Inferior parietal cortex (tissue), 1 donor: ENCODE measurements at regions not wholly inside any gene's neighbourhood (a gene's known extent, or its start where the extent isn't known, plus 50 kb on each side); places are given as distances from the start of the nearest gene placed in this dataset.
"Not testable (repeated sequence)": the region's sequence is repeated elsewhere in the genome, so short reads cannot be mapped to it uniquely, and the experiment has no call there.

Experiments
- DNase-seq: peaks from one replicate; pipeline ENCODE4 v3.0.0-alpha.2; 2016; ENCODE audit errors: extremely low spot score

DNA sequence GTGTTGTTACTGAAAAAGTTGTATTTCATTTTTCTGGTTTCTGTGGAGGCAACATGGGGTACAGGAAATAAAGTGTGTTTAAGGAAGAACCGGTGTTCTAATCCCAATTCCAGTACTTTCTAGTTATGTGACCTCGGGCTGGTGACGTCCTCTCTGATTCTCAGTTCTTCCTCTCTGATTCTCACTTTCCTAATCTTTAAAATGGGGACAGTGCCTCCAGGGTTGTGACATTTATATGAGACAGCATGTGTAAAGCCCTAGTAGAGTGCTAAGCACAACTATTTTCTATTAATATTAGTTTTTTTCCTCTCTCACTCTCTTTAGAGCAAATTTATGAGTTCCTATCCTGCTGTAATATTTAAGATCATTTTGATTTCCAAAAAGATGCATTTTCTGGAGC lies 50.9 kb upstream of the PTPDC1 start:
- DNase-seq, result no peak

DNA sequence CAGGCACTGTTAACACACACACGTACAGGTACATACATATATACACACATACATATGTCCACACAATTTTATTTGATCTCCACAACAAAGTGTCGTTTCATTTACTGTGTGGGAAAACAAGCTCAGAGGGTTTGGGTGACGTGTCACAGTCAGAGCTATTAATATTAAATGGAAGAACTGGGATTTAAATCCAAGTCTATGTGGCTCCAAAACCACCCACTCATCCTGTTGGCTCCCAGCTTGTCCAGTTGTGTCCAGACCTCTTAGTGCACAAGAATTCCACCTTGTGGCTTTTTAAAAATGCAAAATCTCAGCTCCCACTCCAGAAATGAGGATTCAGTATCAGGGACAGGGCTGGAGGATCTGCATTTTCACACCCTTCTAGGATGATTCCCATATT lies 52.3 kb upstream of the PTPDC1 start:
- DNase-seq, result no peak

DNA sequence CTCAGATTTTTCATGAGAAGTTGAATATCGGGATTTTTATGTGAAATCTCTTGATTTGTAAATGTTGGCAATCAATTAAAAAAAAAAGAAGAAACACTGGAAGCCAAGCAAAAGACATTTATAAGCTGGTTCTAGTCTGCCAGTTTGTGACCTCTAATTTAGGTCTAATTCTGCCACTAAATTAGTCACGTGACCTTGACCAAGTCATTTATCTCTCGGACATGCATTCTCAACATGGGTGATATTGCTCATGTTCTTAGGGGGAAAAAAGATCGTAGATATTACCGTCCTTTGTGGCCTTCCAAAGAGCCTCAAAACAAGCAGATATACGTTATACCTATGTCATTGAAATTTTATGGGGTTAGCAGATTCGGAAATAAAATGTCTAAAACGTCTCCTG lies 52.9 kb upstream of the PTPDC1 start:
- no peak for DNase-seq

DNA sequence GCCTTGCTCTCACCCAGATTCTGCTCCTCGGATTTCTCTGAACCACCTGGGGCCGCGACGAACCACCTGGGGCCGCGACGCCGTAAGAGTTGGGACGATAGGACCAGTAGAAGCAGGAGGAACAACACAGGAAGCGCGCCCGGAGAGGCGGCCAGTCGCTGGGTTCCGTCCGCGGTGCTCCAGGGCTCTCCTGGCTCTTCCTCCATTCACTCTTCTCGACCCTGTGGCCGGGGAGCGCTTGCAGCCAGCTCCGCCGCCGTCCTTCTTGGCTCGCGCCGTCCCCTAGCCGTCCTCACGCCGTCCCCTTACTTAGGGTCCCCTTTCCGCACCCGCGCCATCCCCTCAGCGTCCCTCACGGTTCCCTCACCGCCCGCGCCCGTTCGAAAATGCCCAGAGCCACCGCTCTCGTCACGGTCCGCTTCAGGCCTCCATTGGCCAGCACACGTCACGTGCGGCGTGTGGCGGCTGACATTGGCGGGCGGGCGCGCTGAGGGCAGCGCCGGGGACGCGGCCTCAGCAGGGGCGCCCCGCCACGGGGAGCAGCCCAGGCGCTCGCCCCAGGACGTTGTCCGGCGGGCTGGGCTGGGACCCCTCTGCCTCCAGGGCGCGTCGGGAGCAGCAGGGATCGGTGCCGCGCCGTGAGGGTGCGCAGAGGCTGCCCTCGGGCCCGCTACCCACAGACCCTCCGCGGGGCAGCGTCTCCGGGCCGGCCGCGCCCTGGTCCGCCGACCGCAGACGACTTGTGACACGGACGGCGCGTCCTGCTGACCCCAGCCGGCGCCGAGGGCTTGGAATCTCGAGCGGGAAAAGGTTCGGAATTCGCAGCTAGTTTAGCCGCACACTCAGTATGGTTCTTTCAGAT lies 53.7 kb upstream of the PTPDC1 start:
- DNase-seq, result peak; percentile 93

DNA sequence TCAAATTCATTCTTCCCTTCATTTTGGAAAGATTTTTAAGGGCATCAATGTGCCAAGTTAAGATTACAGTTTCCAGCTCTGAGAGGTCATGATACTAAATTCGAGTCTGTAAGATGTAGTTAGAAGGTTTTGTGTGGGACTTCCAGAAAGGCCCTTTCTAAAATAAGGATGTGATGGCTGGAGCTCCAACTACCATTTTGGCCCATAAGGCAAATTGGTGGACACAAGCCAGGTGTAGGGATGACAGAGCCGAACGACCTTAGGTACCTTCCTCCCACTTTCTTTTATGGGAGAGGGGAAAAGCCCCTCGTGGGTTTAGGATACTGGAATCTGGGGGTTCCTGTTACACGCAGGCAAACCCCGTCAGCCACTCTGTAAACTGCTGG lies 54.3 kb upstream of the PTPDC1 start:
- no peak for DNase-seq

- no peak for DNase-seq
Measured at GRCh38 chr9:94026816-94027215, 57.4 kb upstream of the PTPDC1 start.

DNA sequence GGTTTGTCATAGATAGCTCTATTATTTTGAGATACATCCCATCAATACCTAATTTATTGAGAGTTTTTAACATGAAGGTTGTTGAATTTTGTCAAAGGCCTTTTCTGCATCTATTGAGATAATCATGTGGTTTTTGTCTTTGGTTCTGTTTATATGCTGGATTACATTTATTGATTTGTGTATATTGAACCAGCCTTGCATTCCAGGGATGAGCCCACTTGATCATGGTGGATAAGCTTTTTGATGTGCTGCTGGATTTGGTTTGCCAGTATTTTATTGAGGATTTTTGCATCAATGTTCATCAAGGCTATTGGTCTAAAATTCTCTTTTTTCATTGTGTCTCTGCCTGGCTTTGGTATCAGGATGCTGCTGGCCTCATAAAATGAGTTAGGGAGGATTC lies 61.8 kb upstream of the PTPDC1 start:
- not testable (repeated sequence) for DNase-seq

- not testable (repeated sequence) for DNase-seq
Measured at GRCh38 chr9:94020836-94021235, 63.4 kb upstream of the PTPDC1 start.

- DNase-seq, result no peak
Measured at GRCh38 chr9:94018628-94019027, 63.5 kb upstream of the BARX1 start.

GRCh38 chr9:94017939-94018531 lies 62.9 kb upstream of the BARX1 start:
- DNase-seq, result no peak

DNA sequence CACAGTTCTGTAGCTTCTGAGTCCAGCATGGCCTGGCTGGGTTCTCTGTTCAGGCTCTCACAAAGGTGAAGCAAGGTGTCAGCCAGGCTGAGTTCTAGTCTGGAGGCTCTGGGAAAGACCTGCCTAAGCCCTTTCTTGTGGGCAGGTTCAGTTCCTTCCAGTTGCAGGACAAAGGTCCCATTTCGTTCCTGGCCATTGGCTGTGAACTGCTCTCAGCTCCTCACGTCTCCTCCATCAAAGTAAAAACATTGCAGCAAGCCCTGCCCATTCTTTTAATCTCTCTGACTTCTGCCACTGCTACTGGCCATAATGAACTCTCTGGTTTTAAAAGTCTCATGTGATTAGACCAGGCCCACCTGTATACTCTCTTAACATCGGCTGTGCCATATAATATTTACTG lies 61.6 kb upstream of the BARX1 start:
- DNase-seq, result no peak

GRCh38 chr9:94014920-94015319 lies 59.8 kb upstream of the BARX1 start:
- DNase-seq, result no peak

- DNase-seq, result peak; percentile 45
Measured at GRCh38 chr9:94014066-94014654, 59.0 kb upstream of the BARX1 start.

DNA sequence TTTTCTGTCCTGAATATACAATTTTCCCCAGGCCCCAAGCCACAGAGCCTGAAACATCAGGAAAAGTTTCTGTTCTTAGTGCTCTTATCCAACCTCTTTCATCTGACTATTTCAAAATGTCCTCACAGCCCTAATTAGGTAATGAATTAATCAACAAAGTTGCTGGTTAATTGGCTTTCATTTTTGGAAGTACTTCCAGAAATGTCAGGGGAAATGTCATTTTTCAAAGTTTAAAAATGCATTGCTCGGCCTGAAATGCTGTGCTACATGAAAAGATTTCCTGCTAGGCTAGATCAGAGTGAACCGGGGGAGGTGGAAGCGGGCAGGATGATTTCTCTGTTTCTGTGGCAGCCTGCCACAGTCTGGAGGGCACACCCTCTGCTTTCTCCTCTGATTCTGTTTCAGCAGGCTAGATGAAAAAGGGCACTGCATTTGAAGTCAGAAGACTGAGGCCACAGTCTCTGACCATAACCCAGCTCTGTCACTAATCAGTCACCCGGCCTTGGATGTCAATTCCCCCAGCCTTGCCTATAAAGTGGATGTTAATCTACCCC lies 55.9 kb upstream of the BARX1 start:
- DNase-seq, result no peak

DNA sequence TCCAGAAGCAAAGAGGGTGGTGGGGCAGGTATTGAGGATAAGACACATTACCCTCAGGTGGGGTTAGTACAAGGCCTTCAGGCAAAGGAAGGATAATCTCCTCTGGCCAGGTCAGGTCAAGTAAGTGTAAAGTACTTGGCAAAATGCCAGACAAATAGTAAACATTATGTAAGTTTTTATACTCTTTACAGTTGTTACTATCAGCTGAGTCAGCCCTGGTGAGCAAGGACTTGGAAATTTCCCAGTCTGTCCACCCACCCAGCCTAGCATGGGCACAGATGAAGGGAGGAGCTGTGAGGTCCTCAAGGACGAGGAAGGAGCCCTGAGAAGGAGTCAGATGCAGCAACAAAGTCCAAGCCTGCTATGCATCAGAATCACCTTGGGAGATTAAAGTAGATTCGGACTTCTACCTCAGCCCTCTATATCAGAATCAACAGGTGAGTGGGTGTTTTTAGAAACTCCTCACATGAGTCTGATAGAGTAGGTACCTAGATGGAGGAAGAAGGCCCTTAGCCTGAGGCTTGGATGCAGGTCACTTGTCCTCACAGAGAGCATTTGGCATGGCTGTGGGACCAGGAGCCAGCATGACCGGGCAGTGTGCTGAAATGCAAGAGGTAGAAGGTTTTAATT lies 50.2 kb upstream of the BARX1 start:
- DNase-seq, result no peak
